Transverse colon (tissue), 4 donors: ENCODE measurements at regions not wholly inside any gene's neighbourhood (a gene's known extent, or its start where the extent isn't known, plus 50 kb on each side); places are given as distances from the start of the nearest gene placed in this dataset.

Experiments
- EP300 ChIP-seq: sonication (generic); formaldehyde crosslinking; IDR thresholded peaks from one replicate; pipeline ENCODE4 v1.6.1; 2017; ENCODE audit warnings: antibody characterized with exemption, low read depth
- POLR2A ChIP-seq: fragments of 450-650 bp; IDR thresholded peaks from one replicate; pipeline ENCODE4 v1.6.1; 2016; ENCODE audit warnings: antibody characterized with exemption, mild to moderate bottlenecking, moderate library complexity
- POLR2AphosphoS5 ChIP-seq, 3 donors: sonication (generic); formaldehyde crosslinking; IDR thresholded peaks; one replicate each; pipeline ENCODE4 v1.6.1; 2016; ENCODE audit warnings: antibody characterized with exemption in 3 of 3
- TF ChIP-seq, protein P1 (sequence below), 5 experiments: fragments of 200-600 bp in 3 of 5; fragments of 450-650 bp in 2 of 5; sonication (generic) in 3 of 5; IDR thresholded peaks; 1 replicate in 2 of 5; 2 replicates in 3 of 5; pipeline ENCODE4 v1.5.1; 2016 to 2017; ENCODE audit warnings: antibody characterized with exemption in 5 of 5, inconsistent platforms in 3 of 5, mild to moderate bottlenecking in 2 of 5, moderate library complexity in 1 of 5

DNA sequence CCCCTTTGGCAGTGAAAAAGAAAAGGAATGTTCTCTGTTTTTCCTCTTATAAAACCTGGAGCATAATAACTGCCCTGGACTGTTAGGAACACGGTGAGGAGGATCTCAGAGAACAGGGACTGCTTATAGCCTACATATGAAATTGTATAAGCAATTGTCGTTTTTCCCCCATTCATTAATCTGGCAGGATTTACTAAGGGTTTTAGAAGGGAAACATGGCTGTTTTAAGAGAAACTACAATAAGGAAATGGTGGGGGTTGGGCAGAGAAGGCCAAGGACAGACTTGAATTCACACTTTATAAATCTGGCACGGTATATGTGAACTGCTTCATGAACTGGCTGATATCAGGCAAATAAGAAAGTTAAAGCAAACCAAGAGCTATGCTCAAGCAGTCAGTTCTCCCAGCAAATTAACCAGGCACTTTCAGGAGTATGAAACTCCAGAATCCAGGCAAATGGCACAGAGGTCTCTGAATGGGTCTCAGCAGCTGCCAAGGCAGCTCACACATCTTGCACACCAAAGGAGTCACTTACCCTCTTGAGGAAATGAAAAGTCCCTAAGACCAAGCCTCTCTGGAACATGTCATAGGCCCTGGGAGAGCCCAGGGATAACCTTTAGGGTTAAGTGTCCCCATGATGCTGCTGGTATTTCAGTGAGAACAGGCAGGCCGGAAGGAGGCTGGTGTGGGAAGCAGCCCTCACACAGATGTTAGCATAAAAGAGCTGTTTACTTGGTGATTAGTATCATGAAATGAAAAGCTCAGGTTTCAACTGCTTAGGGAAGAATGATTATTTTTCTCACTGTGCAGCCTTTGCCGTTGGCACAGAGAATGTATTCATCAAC, 260.5 kb upstream of the MARCKS start:
- TF ChIP-seq, protein P1, sequence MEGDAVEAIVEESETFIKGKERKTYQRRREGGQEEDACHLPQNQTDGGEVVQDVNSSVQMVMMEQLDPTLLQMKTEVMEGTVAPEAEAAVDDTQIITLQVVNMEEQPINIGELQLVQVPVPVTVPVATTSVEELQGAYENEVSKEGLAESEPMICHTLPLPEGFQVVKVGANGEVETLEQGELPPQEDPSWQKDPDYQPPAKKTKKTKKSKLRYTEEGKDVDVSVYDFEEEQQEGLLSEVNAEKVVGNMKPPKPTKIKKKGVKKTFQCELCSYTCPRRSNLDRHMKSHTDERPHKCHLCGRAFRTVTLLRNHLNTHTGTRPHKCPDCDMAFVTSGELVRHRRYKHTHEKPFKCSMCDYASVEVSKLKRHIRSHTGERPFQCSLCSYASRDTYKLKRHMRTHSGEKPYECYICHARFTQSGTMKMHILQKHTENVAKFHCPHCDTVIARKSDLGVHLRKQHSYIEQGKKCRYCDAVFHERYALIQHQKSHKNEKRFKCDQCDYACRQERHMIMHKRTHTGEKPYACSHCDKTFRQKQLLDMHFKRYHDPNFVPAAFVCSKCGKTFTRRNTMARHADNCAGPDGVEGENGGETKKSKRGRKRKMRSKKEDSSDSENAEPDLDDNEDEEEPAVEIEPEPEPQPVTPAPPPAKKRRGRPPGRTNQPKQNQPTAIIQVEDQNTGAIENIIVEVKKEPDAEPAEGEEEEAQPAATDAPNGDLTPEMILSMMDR (IDR thresholded peaks at IDR 0.05), result no peak
- TF ChIP-seq POLR2A (no peak), EP300 (no peak), POLR2AphosphoS5 (IDR thresholded peaks at IDR 0.05) (no peak)
